MCF 10A (cell line): ENCODE measurements at regions not wholly inside any gene's neighbourhood (a gene's known extent, or its start where the extent isn't known, plus 50 kb on each side); places are given as distances from the start of the nearest gene placed in this dataset.
"Not testable (repeated sequence)": the region's sequence is repeated elsewhere in the genome, so short reads cannot be mapped to it uniquely, and the experiment has no call there.

Experiments
- BruUV-seq: library from RNA; stranded (reverse); fragments of 400-500 nt; replicated peaks from 2 replicates; lab custom pipeline; 2021; lab: Mats Ljungman, UMichigan
- CTCF ChIA-PET: fragments of 300-600 bp; sonication (Branson Sonifier 250); formaldehyde crosslinking; extraction: SDS; loops from one replicate; lab custom pipeline; 2021; ENCODE audit warnings: antibody characterized with exemption, inconsistent platforms; lab: Yijun Ruan, JAX
- POLR2A ChIA-PET: fragments of 300-600, 350-650 bp; sonication (Branson Sonifier 250); formaldehyde crosslinking; extraction: SDS; loops from one replicate; lab custom pipeline; 2020; ENCODE audit warnings: antibody characterized with exemption, inconsistent platforms; lab: Yijun Ruan, JAX
- DNase-seq: peaks from one replicate; pipeline ENCODE4 v3.0.0-alpha.2; 2018; ENCODE audit not compliant: unreplicated experiment
- H3K27ac Mint-ChIP-seq: one replicate; pipeline ENCODE4 v1.8.0; 2022; ENCODE audit warnings: mild to moderate bottlenecking, low read depth, mixed read lengths; ENCODE audit not compliant: unreplicated experiment
- H3K27me3 Mint-ChIP-seq: one replicate; pipeline ENCODE4 v1.8.0; 2022; ENCODE audit warnings: mixed read lengths; ENCODE audit not compliant: insufficient read depth, unreplicated experiment
- H3K36me3 Mint-ChIP-seq: one replicate; pipeline ENCODE4 v1.8.0; 2022; ENCODE audit warnings: mild to moderate bottlenecking, moderate library complexity, mixed read lengths; ENCODE audit not compliant: insufficient read depth, unreplicated experiment
- H3K4me1 Mint-ChIP-seq: one replicate; pipeline ENCODE4 v1.8.0; 2022; ENCODE audit warnings: mixed read lengths; ENCODE audit not compliant: insufficient read depth, unreplicated experiment
- H3K4me3 Mint-ChIP-seq: one replicate; pipeline ENCODE4 v1.8.0; 2022; ENCODE audit warnings: mild to moderate bottlenecking, moderate library complexity, mixed read lengths; ENCODE audit not compliant: unreplicated experiment
- H3K9me3 Mint-ChIP-seq: one replicate; pipeline ENCODE4 v1.8.0; 2022; ENCODE audit warnings: mixed read lengths; ENCODE audit not compliant: unreplicated experiment
- intact Hi-C: fragments of 100-400 bp; cut with micrococcal nuclease; formaldehyde crosslinking; loops from 2 replicates; pipeline ENCODE4 v1.14.1; 2022
- TF ChIP-seq, protein P1 (sequence below): fragments of 200-600 bp; IDR thresholded peaks from one replicate; pipeline ENCODE4 v1.8.0; 2022; ENCODE audit warnings: antibody characterized with exemption, mild to moderate bottlenecking; ENCODE audit not compliant: unreplicated experiment

DNA sequence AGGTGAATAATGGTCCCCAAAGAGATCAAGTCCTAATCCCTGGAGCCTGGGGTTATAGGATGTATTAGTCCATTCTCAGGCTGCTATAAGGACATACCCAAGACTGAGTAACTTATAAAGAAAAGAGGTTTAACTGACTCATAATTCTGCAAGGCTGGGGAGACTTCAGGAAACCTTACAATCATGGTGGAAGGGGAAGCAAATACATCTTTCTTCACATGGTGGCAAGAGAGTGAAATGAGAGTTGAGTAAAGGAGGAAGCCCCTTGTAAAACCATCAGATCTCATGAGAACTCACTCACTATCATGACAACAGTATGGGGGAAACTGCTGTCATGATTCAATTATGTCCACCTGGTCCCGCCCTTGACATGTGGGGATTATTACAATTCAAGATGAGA, 142.9 kb upstream of the ANKRD28 start:
- Mint-ChIP-seq H3K4me1 (no peaks in the 10 kb centered on the region), H3K4me3 (no peak overlapping the region), H3K27me3 (no peaks in the 10 kb centered on the region), H3K9me3 (peaks cover 8% of the 10 kb centered on the region), H3K36me3 (no peaks in the 10 kb centered on the region), H3K27ac (no peak overlapping the region)
- DNase-seq, result no peak
- intact Hi-C loops, result no loop called here
- CTCF ChIA-PET, result interaction anchor here (0.6 kb wide), 1 partner anchor 15 kb away, joined by 3 read pairs; no protein-coding TSS in a partner anchor
- TF ChIP-seq, protein P1, sequence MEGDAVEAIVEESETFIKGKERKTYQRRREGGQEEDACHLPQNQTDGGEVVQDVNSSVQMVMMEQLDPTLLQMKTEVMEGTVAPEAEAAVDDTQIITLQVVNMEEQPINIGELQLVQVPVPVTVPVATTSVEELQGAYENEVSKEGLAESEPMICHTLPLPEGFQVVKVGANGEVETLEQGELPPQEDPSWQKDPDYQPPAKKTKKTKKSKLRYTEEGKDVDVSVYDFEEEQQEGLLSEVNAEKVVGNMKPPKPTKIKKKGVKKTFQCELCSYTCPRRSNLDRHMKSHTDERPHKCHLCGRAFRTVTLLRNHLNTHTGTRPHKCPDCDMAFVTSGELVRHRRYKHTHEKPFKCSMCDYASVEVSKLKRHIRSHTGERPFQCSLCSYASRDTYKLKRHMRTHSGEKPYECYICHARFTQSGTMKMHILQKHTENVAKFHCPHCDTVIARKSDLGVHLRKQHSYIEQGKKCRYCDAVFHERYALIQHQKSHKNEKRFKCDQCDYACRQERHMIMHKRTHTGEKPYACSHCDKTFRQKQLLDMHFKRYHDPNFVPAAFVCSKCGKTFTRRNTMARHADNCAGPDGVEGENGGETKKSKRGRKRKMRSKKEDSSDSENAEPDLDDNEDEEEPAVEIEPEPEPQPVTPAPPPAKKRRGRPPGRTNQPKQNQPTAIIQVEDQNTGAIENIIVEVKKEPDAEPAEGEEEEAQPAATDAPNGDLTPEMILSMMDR, result no peak
- POLR2A ChIA-PET, result interaction anchor here (2.0 kb wide), 1 partner anchor 9 kb away, joined by 5 read pairs; no protein-coding TSS in a partner anchor
- BruUV-seq, result no TSS peak

DNA sequence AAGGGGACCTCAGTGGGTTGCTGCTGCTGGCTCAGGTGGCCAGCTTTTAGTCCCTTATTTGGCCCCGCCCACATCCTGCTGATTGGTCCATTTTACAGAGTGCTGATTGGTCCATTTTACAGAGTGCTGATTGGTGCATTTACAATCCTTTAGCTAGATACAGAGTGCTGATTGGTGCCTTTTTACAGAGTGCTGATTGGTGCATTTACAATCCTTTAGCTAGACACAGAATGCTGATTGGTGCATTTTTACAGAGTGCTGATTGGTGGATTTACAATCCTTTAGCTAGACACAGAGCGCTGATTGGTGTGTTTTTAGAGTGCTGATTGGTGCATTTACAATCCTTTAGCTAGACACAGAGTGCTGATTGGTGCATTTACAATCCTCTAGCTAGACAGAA, 143.7 kb upstream of the ANKRD28 start:
- POLR2A ChIA-PET, result interaction anchor here (0.6 to 2.0 kb wide), 2 partner anchors 10 to 13 kb away, joined by 3 to 5 read pairs; no protein-coding TSS in a partner anchor
- intact Hi-C loops, H3K4me1 Mint-ChIP-seq, DNase-seq, H3K27me3 Mint-ChIP-seq, H3K9me3 Mint-ChIP-seq, H3K27ac Mint-ChIP-seq, H3K4me3 Mint-ChIP-seq, H3K36me3 Mint-ChIP-seq, BruUV-seq: not testable (repeated sequence)
- CTCF ChIA-PET, result interaction anchor here (0.7 to 1.4 kb wide), 2 partner anchors 12 to 313 kb away, joined by 3 read pairs; no protein-coding TSS in a partner anchor

DNA sequence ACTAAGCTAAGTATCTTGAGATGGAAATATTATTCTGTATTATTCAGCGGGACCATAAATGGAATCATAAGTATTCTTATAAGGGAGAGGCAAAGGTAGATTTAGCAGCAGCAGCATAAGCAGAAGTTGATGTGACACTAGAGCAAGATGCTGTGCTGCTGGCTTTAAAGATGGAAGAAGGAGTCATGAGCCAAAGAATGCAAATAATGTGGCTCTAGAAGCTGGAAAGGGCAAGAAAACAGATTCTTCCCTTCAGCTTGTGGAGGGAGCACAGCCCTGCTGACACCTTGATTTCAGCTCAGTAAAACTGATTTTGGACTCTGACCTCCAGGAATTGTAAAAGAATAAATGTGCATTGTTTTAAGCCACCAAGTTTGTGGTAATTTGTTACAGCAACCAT, 144.2 kb upstream of the ANKRD28 start:
- no TSS peak for BruUV-seq
- POLR2A ChIA-PET, result interaction anchor here (0.6 to 2.0 kb wide), 2 partner anchors 10 to 14 kb away, joined by 3 to 5 read pairs; no protein-coding TSS in a partner anchor
- DNase-seq, result no peak
- Mint-ChIP-seq H3K4me3 (no peak overlapping the region), H3K9me3 (peaks cover 8% of the 10 kb centered on the region), H3K27me3 (no peaks in the 10 kb centered on the region), H3K27ac (no peak overlapping the region), H3K36me3 (no peaks in the 10 kb centered on the region), H3K4me1 (no peaks in the 10 kb centered on the region)
- TF ChIP-seq, protein P1, result no peak
- CTCF ChIA-PET, result interaction anchor here (0.7 to 1.4 kb wide), 2 partner anchors 11 to 312 kb away, joined by 3 read pairs; no protein-coding TSS in a partner anchor
- intact Hi-C loops, result no loop called here

DNA sequence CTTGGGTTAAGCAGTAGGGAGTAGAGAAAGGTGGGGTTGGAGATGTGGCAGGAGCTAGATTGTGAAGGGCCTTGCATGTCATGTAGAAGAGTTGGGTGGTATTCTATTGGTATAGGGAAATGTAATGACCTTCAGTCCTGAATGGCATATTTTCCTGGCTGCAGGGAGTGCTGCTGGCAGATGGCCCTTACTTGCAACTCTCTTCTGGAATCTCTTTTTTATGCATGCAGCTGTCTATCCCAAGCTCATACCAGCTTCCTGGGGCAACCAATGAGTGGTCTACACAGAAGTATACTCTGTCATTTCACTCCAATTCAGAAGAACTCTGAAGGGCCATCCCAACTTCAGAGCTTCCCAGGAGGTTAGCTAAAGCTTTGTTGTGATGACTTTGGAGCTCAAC, 144.7 kb upstream of the ANKRD28 start:
- Mint-ChIP-seq H3K27me3 (no peaks in the 10 kb centered on the region), H3K27ac (no peak overlapping the region), H3K4me3 (no peak overlapping the region), H3K4me1 (no peaks in the 10 kb centered on the region), H3K9me3 (peaks cover 8% of the 10 kb centered on the region), H3K36me3 (no peaks in the 10 kb centered on the region)
- BruUV-seq, result no TSS peak
- DNase-seq, result no peak
- ChIA-PET CTCF (interaction anchor here (1.4 kb wide), 1 partner anchor 11 kb away, joined by 3 read pairs; no protein-coding TSS in a partner anchor), POLR2A (interaction anchor here (2.0 kb wide), 1 partner anchor 11 kb away, joined by 5 read pairs; no protein-coding TSS in a partner anchor)
- intact Hi-C loops, result no loop called here
- TF ChIP-seq, protein P1, result no peak
